ENCODE measurements at regions not wholly inside any gene's neighbourhood (a gene's known extent, or its start where the extent isn't known, plus 50 kb on each side); places are given as distances from the start of the nearest gene placed in this dataset.
A peak's percentile ranks its signal among the peaks of the same experiment; 100 is the strongest.

- H3K27ac ChIP-seq (ENCODE audit: low read length): no peak overlapping the region
- ATAC-seq (no peak), DNase-seq (no peak)
- H3K27me3 ChIP-seq (ENCODE audit: control insufficient read depth, insufficient read depth): no peaks in the 10 kb centered on the region
- H3K4me3 ChIP-seq (ENCODE audit: low read length): no peak overlapping the region
- WGBS: 78% methylated on average over 3 of the region's 3 CpGs
- intact Hi-C loops (cut with DNase I): no loop called here
- H3K4me1 ChIP-seq (ENCODE audit: control insufficient read depth, insufficient read depth, low read length): no peaks in the 10 kb centered on the region
- no peaks in the 10 kb centered on the region for H3K9me3 ChIP-seq (ENCODE audit: control insufficient read depth, low read length)
Measured at GRCh38 chr3:148408667-148409066, 289.0 kb upstream of the AGTR1 start.

- intact Hi-C loops (cut with DNase I): no loop called here
- Histone ChIP-seq H3K27ac (ENCODE audit: low read length) (no peak overlapping the region), H3K27me3 (ENCODE audit: control insufficient read depth, insufficient read depth) (no peaks in the 10 kb centered on the region), H3K4me1 (ENCODE audit: control insufficient read depth, insufficient read depth, low read length) (no peaks in the 10 kb centered on the region), H3K9me3 (ENCODE audit: control insufficient read depth, low read length) (no peaks in the 10 kb centered on the region), H3K4me3 (ENCODE audit: low read length) (no peak overlapping the region)
- ATAC-seq (no peak), DNase-seq (no peak)
- WGBS: 71% methylated on average over 6 of the region's 6 CpGs
Measured at GRCh38 chr3:148420242-148420641, 277.5 kb upstream of the AGTR1 start.

GRCh38 chr3:148428862-148429605 lies 268.7 kb upstream of the AGTR1 start:
- 73% methylated on average over 3 of the region's 3 CpGs for WGBS
- Histone ChIP-seq H3K9me3 (ENCODE audit: control insufficient read depth, low read length) (no peaks in the 10 kb centered on the region), H3K4me3 (ENCODE audit: low read length) (no peak overlapping the region), H3K4me1 (ENCODE audit: control insufficient read depth, insufficient read depth, low read length) (no peaks in the 10 kb centered on the region), H3K27ac (ENCODE audit: low read length) (no peak overlapping the region), H3K27me3 (ENCODE audit: control insufficient read depth, insufficient read depth) (no peaks in the 10 kb centered on the region)
- intact Hi-C loops (cut with DNase I): no loop called here
- DNase-seq: no peak
- no peak for ATAC-seq

GRCh38 chr3:148433665-148434064 lies 264.0 kb upstream of the AGTR1 start:
- intact Hi-C loops (cut with DNase I): no loop called here
- Histone ChIP-seq H3K9me3 (ENCODE audit: control insufficient read depth, low read length) (no peaks in the 10 kb centered on the region), H3K27ac (ENCODE audit: low read length) (no peak overlapping the region), H3K4me1 (ENCODE audit: control insufficient read depth, insufficient read depth, low read length) (no peaks in the 10 kb centered on the region), H3K4me3 (ENCODE audit: low read length) (no peak overlapping the region), H3K27me3 (ENCODE audit: control insufficient read depth, insufficient read depth) (no peaks in the 10 kb centered on the region)
- ATAC-seq (no peak), DNase-seq (no peak)
- 75% methylated on average over 2 of the region's 2 CpGs for WGBS

- H3K4me1 ChIP-seq (ENCODE audit: control insufficient read depth, insufficient read depth, low read length): no peaks in the 10 kb centered on the region
- no peak for ATAC-seq
- DNase-seq: no peak
- H3K9me3 ChIP-seq (ENCODE audit: control insufficient read depth, low read length): no peaks in the 10 kb centered on the region
- H3K27me3 ChIP-seq (ENCODE audit: control insufficient read depth, insufficient read depth): no peaks in the 10 kb centered on the region
- intact Hi-C loops (cut with DNase I): no loop called here
- no peak overlapping the region for H3K4me3 ChIP-seq (ENCODE audit: low read length)
- no peak overlapping the region for H3K27ac ChIP-seq (ENCODE audit: low read length)
Measured at GRCh38 chr3:148435534-148435933, 262.2 kb upstream of the AGTR1 start.

GRCh38 chr3:148439254-148439822 lies 258.4 kb upstream of the AGTR1 start:
- Histone ChIP-seq H3K27ac (ENCODE audit: low read length) (no peak overlapping the region), H3K4me1 (ENCODE audit: control insufficient read depth, insufficient read depth, low read length) (no peaks in the 10 kb centered on the region), H3K27me3 (ENCODE audit: control insufficient read depth, insufficient read depth) (no peaks in the 10 kb centered on the region), H3K4me3 (ENCODE audit: low read length) (no peak overlapping the region), H3K9me3 (ENCODE audit: control insufficient read depth, low read length) (no peaks in the 10 kb centered on the region)
- DNase-seq (no peak), ATAC-seq (no peak)
- WGBS: 41% methylated on average over 3 of the region's 3 CpGs
- intact Hi-C loops (cut with DNase I): no loop called here

- intact Hi-C loops (cut with DNase I): no loop called here
- H3K27me3 ChIP-seq (ENCODE audit: control insufficient read depth, insufficient read depth): no peaks in the 10 kb centered on the region
- WGBS: 82% methylated on average over 1 of the region's 1 CpG
- DNase-seq (no peak), ATAC-seq (no peak)
- H3K27ac ChIP-seq (ENCODE audit: low read length): no peak overlapping the region
- no peaks in the 10 kb centered on the region for H3K9me3 ChIP-seq (ENCODE audit: control insufficient read depth, low read length)
- no peak overlapping the region for H3K4me3 ChIP-seq (ENCODE audit: low read length)
- H3K4me1 ChIP-seq (ENCODE audit: control insufficient read depth, insufficient read depth, low read length): no peaks in the 10 kb centered on the region
Measured at GRCh38 chr3:148441191-148441590, 256.5 kb upstream of the AGTR1 start.

GRCh38 chr3:148450819-148451218 lies 246.9 kb upstream of the AGTR1 start:
- WGBS: 54% methylated on average over 5 of the region's 5 CpGs
- H3K9me3 ChIP-seq (ENCODE audit: control insufficient read depth, low read length): no peaks in the 10 kb centered on the region
- intact Hi-C loops (cut with DNase I): no loop called here

GRCh38 chr3:148451969-148452368 lies 245.7 kb upstream of the AGTR1 start:
- Histone ChIP-seq H3K4me1 (ENCODE audit: control insufficient read depth, insufficient read depth, low read length) (no peaks in the 10 kb centered on the region), H3K27me3 (ENCODE audit: control insufficient read depth, insufficient read depth) (no peaks in the 10 kb centered on the region), H3K27ac (ENCODE audit: low read length) (no peak overlapping the region), H3K4me3 (ENCODE audit: low read length) (no peak overlapping the region), H3K9me3 (ENCODE audit: control insufficient read depth, low read length) (no peaks in the 10 kb centered on the region)
- ATAC-seq: no peak
- DNase-seq: no peak
- intact Hi-C loops (cut with DNase I): no loop called here

More at GRCh38 chr3:148450819-148451218, 246.9 kb upstream of the AGTR1 start:
- ATAC-seq: no peak
- H3K4me1 ChIP-seq (ENCODE audit: control insufficient read depth, insufficient read depth, low read length): no peaks in the 10 kb centered on the region
- peak in 1 of 3 donors; percentile 35 for DNase-seq
- no peak overlapping the region for H3K27ac ChIP-seq (ENCODE audit: low read length)
- H3K27me3 ChIP-seq (ENCODE audit: control insufficient read depth, insufficient read depth): no peaks in the 10 kb centered on the region
- no peak overlapping the region for H3K4me3 ChIP-seq (ENCODE audit: low read length)

GRCh38 chr3:148453781-148454191 lies 243.9 kb upstream of the AGTR1 start:
- intact Hi-C loops (cut with DNase I): no loop called here
- 42% methylated on average over 3 of the region's 3 CpGs for WGBS
- Histone ChIP-seq H3K9me3 (ENCODE audit: control insufficient read depth, low read length) (no peaks in the 10 kb centered on the region), H3K27ac (ENCODE audit: low read length) (no peak overlapping the region), H3K27me3 (ENCODE audit: control insufficient read depth, insufficient read depth) (no peaks in the 10 kb centered on the region), H3K4me3 (ENCODE audit: low read length) (no peak overlapping the region), H3K4me1 (ENCODE audit: control insufficient read depth, insufficient read depth, low read length) (no peaks in the 10 kb centered on the region)
- DNase-seq (no peak), ATAC-seq (no peak)

- ATAC-seq (no peak), DNase-seq (no peak)
- Histone ChIP-seq H3K27ac (ENCODE audit: low read length) (no peak overlapping the region), H3K4me3 (ENCODE audit: low read length) (no peak overlapping the region), H3K27me3 (ENCODE audit: control insufficient read depth, insufficient read depth) (no peaks in the 10 kb centered on the region), H3K4me1 (ENCODE audit: control insufficient read depth, insufficient read depth, low read length) (no peaks in the 10 kb centered on the region), H3K9me3 (ENCODE audit: control insufficient read depth, low read length) (no peaks in the 10 kb centered on the region)
- WGBS: 68% methylated on average over 4 of the region's 4 CpGs
- intact Hi-C loops (cut with DNase I): no loop called here
Measured at GRCh38 chr3:148455098-148455497, 242.6 kb upstream of the AGTR1 start.

- intact Hi-C loops (cut with DNase I): no loop called here
- no peak overlapping the region for H3K4me3 ChIP-seq (ENCODE audit: low read length)
- DNase-seq (no peak), ATAC-seq (no peak)
- 65% methylated on average over 1 of the region's 1 CpG for WGBS
- no peaks in the 10 kb centered on the region for H3K4me1 ChIP-seq (ENCODE audit: control insufficient read depth, insufficient read depth, low read length)
- no peaks in the 10 kb centered on the region for H3K27me3 ChIP-seq (ENCODE audit: control insufficient read depth, insufficient read depth)
- H3K27ac ChIP-seq (ENCODE audit: low read length): no peak overlapping the region
- H3K9me3 ChIP-seq (ENCODE audit: control insufficient read depth, low read length): no peaks in the 10 kb centered on the region
Measured at GRCh38 chr3:148457886-148458285, 239.8 kb upstream of the AGTR1 start.
